BJ (cell line): ENCODE measurements at regions not wholly inside any gene's neighbourhood (a gene's known extent, or its start where the extent isn't known, plus 50 kb on each side); places are given as distances from the start of the nearest gene placed in this dataset.
"Not testable (repeated sequence)": the region's sequence is repeated elsewhere in the genome, so short reads cannot be mapped to it uniquely, and the experiment has no call there.

Experiments used
- CTCF ChIA-PET: fragments of 350-600 bp; formaldehyde crosslinking; extraction: SDS; loops from one replicate; lab custom pipeline; 2021; ENCODE audit warnings: antibody characterized with exemption, inconsistent platforms; lab: Yijun Ruan, JAX
- POLR2A ChIA-PET: fragments of 300-600 bp; sonication (Branson Sonifier 250); formaldehyde crosslinking; extraction: SDS; loops from one replicate; lab custom pipeline; 2021; ENCODE audit warnings: antibody characterized with exemption; lab: Charles Lee
- DNase-seq: peaks from one replicate; pipeline ENCODE4 v3.0.0-alpha.2; 2011; ENCODE audit warnings: low read depth
- H3K27me3 ChIP-seq: 2 replicates; pipeline ENCODE4 v1.6.0; 2011; ENCODE audit warnings: low read length; ENCODE audit not compliant: control insufficient read depth, insufficient read depth
- H3K36me3 ChIP-seq: 2 replicates; pipeline ENCODE4 v1.5.1; 2011; ENCODE audit warnings: low read length; ENCODE audit not compliant: control insufficient read depth, insufficient read depth
- H3K4me3 ChIP-seq: 2 replicates; pipeline ENCODE4 v1.5.1; 2011; ENCODE audit warnings: low read depth, mild to moderate bottlenecking, control low read depth, low read length
- TF ChIP-seq, protein P1 (sequence below): IDR thresholded peaks from 2 replicates; pipeline ENCODE4 v1.5.1; 2011; ENCODE audit warnings: low read depth, mild to moderate bottlenecking, control low read depth, inconsistent platforms, low read length, moderate library complexity; ENCODE audit not compliant: insufficient read depth

DNA sequence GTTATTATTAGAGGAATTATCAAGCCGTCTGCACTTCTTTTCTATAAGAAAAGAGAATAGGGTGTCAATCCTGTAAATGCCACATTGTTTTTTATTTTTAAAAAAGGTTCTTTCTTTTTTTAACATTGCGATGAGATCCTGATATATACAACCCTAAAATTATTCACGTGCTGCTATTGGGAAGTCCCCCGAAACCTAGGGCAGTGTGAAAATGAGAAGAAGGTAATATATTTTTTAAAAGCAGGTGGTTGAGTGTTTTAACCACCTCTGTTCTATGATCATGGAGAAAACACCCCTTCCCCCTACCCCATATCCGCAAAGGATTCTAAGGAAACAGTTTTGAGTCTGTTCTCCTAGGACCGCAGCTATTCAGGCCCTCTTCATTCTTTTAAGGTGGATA is 94.5 kb upstream of the KLHL14 start:
- Histone ChIP-seq H3K4me3 (no peak overlapping the region), H3K27me3 (no peaks in the 10 kb centered on the region), H3K36me3 (no peaks in the 10 kb centered on the region)
- no peak for DNase-seq
- POLR2A ChIA-PET, result no interaction called here
- TF ChIP-seq, protein P1, sequence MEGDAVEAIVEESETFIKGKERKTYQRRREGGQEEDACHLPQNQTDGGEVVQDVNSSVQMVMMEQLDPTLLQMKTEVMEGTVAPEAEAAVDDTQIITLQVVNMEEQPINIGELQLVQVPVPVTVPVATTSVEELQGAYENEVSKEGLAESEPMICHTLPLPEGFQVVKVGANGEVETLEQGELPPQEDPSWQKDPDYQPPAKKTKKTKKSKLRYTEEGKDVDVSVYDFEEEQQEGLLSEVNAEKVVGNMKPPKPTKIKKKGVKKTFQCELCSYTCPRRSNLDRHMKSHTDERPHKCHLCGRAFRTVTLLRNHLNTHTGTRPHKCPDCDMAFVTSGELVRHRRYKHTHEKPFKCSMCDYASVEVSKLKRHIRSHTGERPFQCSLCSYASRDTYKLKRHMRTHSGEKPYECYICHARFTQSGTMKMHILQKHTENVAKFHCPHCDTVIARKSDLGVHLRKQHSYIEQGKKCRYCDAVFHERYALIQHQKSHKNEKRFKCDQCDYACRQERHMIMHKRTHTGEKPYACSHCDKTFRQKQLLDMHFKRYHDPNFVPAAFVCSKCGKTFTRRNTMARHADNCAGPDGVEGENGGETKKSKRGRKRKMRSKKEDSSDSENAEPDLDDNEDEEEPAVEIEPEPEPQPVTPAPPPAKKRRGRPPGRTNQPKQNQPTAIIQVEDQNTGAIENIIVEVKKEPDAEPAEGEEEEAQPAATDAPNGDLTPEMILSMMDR, result no peak
- CTCF ChIA-PET, result no interaction called here

DNA sequence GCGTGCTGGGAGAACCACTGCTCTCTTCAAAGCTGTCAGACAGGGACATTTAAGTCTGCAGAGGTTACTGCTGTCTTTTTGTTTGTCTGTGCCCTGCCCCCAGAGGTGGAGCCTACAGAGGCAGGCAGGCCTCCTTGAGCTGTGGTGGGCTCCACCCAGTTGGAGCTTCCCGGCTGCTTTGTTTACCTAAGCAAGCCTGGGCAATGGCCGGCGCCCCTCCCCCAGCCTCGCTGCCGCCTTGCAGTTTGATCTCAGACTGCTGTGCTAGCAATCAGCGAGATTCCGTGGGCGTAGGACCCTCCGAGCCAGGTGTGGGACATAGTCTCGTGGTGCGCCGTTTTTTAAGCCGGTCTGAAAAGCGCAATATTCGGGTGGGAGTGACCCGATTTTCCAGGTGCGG is 89.2 kb upstream of the KLHL14 start:
- POLR2A ChIA-PET, DNase-seq: not testable (repeated sequence)

DNA sequence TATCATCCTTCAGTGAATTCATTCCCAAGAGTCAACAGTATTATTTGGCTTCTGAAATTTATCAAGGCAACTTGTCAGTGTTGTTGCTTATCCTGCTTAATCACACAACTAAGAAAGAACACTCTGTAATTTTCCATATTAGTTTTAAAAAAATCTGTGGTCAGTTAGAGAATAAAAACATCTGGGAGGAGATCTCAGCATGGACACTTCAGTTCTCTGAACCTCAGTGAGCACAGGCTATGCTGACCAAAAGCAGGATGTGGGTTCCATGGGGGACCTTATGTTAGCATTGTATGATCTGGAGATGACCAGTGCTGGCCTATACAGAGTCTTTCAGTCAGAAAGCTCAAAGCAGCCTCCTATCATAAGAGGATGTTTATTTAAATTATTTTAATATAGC is 79.1 kb upstream of the KLHL14 start:
- ChIA-PET CTCF (no interaction called here), POLR2A (no interaction called here)
- TF ChIP-seq, protein P1, result no peak
- Histone ChIP-seq H3K36me3 (no peaks in the 10 kb centered on the region), H3K27me3 (no peaks in the 10 kb centered on the region), H3K4me3 (no peak overlapping the region)
- no peak for DNase-seq

More for the DNA sequence above, 89.2 kb upstream of the KLHL14 start:
- H3K4me3 ChIP-seq, H3K27me3 ChIP-seq, CTCF ChIA-PET, H3K36me3 ChIP-seq: not testable (repeated sequence)

DNA sequence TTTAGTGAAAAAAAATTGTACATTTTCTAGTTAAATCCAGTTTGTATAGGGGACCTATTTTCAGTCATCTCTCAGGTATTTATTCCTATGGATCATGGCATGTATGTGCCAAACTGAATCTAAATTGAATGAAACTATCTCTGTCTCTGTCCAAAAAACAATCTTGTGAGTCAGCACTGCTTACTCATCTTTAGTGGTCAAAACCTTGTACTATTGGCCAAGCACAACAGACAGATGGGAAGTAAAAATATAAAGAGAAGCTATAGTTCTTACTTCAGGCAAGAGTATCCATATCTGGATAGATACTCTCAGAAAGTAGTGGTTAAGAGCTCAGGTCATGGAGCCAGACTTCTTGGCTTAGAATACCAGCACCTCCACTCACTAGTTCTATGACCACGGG is 76.0 kb upstream of the KLHL14 start:
- DNase-seq, result no peak
- TF ChIP-seq, protein P1, result no peak
- ChIA-PET CTCF (no interaction called here), POLR2A (no interaction called here)
- Histone ChIP-seq H3K27me3 (no peaks in the 10 kb centered on the region), H3K4me3 (no peak overlapping the region), H3K36me3 (no peaks in the 10 kb centered on the region)

DNA sequence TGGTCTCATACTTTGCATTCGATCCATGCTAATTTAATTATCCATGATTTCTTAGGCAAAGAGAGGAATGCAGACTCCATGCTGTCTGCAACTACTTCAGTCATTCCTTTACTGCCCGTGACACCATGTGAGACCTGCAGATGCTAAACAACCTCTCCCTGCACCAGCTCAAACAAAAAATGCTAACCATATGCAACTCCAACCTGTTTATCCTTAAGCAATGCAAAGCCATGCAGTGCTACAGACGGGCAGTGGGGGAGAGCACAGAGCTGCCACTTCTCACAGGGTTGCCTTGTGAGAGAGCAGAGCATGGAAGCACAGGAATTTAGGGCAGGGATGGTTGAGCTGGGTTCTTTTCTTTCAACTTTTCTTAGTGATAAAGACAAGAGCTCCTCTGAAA is 74.9 kb upstream of the KLHL14 start:
- Histone ChIP-seq H3K27me3 (no peaks in the 10 kb centered on the region), H3K4me3 (no peak overlapping the region), H3K36me3 (no peaks in the 10 kb centered on the region)
- CTCF ChIA-PET, result no interaction called here
- TF ChIP-seq, protein P1, result no peak
- no peak for DNase-seq
- POLR2A ChIA-PET, result no interaction called here

DNA sequence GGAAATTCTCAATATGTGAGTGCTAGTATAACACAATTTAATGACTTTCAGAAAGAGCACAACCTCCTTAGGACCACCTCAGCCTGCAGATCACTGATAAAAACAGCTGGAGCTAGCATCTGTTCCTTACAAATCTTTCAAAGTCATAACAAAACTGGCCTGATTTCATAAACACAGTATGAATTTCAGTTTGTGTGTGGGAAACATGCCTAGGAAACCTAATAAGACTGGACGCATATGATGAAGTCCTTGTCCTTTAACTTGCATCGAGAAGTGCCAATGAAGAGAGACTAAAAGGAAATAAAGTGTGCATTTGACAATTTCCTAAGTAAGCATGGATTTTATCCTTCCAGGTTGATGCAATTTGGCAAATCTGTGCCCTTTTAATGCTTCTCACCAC is 74.1 kb upstream of the KLHL14 start:
- ChIA-PET POLR2A (no interaction called here), CTCF (no interaction called here)
- DNase-seq, result no peak
- TF ChIP-seq, protein P1, result no peak
- H3K36me3 ChIP-seq, result no peaks in the 10 kb centered on the region
- no peak overlapping the region for H3K4me3 ChIP-seq
- no peaks in the 10 kb centered on the region for H3K27me3 ChIP-seq
